NCI-H1092 (cell line): ENCODE measurements at regions not wholly inside any gene's neighbourhood (a gene's known extent, or its start where the extent isn't known, plus 50 kb on each side); places are given as distances from the start of the nearest gene placed in this dataset.
"Not testable (repeated sequence)": the region's sequence is repeated elsewhere in the genome, so short reads cannot be mapped to it uniquely, and the experiment has no call there.

Experiments
- DNase-seq: peaks from one replicate; lab custom pipeline; 2025; lab: John Stamatoyannopoulos, UW

- DNase-seq: no peak
These were observed 240.6 kb upstream of the SGCG start for GRCh38 chr13:22940090-22940710.

DNA sequence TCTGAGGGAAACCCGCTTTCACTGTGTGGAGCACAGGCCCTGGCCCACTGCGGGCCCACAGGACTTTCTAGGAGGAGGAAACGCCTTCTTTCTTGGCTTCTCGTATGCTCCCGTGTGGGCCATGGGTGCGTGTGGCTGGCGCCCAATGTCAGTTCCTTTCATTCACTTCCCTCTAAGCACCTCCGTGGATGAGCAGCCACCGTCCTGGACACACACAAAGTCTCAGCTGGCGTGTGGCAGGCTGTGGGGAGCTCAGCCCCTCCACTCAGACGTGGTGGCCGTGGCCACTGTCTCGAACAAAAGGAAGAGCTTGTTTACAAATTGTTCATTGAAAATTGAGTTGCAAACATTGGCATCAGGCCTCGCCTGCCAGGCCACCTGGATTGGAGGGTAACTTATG, 240.0 kb upstream of the SGCG start:
- DNase-seq: no peak

GRCh38 chr13:22941495-22941894, 239.3 kb upstream of the SGCG start:
- DNase-seq: not testable (repeated sequence)

- DNase-seq: not testable (repeated sequence)
These were observed 237.9 kb upstream of the SGCG start for GRCh38 chr13:22942831-22943230.

DNA sequence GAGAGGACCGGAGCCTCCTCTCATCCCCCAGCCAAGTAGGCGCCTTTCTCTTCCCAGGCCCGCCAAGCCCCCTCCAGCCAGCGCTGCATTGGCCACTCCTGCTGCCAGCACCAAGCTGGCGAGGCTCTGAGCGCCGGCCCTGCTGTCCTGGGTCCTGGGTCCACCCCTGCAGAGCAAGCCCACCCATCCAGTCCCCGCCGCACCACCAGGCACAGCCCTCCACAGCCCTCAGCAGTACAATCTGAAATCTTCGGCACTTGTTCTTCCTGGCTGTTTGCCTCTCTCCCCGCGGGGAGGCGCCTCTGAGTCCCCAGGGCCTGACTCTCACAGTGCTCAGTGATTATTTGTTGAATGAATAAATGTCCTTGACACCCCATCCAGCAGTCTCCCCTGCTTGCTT, 236.4 kb upstream of the SGCG start:
- no peak for DNase-seq

DNA sequence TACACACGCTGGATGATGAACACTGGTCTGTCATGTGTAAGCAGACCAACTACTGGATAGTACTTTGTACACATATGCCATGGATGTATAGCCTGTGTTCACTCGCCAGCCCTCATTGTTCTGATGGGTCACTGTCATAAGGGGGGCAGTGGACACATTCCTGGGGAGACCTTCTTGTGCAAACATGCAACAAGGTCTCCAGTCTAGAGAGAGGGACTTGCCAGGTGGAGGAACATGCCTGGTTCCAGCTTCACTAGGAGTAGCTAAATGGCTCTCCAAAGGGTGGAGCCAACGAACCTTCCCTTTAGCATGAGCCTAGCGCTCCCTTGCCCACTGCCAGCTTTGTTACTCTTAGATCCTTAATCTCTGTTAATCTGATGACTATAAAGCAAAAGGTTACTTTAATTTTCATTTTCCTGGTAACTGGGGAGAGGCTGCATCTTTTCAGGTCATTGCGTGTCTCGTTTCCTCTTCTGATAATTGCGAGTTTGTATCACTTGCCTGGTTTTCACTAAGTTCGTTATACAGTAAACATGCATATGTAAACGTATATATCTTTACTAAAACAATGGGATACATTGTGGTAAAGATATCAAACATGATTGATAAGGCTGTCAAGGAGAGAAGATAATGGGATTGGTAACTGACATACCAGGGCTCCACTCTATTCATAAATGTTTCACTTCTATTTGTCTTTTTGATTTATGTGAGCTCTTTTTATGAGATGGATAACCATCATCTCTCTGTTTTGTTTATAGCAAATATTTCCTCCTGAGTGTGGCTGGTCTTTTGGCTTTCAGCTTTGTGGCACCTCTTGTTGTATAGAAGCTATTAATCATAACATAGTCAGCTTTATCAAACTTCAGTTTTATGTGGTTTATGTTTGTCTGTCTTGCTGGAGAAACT, 235.2 kb upstream of the SGCG start:
- DNase-seq: no peak

GRCh38 chr13:22948421-22948820, 232.4 kb upstream of the SGCG start:
- no peak for DNase-seq

GRCh38 chr13:22952018-22952417, 228.8 kb upstream of the SGCG start:
- not testable (repeated sequence) for DNase-seq

DNA sequence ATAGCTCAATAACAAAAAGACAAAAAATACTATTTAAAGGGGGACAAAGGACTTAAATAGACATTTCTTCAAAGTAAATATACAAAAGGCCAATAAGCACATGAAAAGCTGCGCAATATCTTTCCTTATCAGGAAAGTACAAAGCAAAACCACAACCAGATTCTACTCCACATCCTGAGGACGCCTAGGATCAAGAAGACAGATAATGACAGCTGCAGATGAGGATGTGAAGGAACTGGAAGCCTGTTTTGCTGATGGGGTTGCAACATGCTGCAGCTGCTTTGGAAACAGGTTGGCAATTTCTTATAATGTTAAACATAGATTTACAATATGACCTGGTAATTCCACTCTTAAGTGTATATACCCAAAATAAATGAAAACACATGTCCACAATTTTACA, 225.6 kb upstream of the SGCG start:
- DNase-seq: not testable (repeated sequence)

- not testable (repeated sequence) for DNase-seq
These were observed 224.2 kb upstream of the SGCG start for GRCh38 chr13:22956456-22957115.

DNA sequence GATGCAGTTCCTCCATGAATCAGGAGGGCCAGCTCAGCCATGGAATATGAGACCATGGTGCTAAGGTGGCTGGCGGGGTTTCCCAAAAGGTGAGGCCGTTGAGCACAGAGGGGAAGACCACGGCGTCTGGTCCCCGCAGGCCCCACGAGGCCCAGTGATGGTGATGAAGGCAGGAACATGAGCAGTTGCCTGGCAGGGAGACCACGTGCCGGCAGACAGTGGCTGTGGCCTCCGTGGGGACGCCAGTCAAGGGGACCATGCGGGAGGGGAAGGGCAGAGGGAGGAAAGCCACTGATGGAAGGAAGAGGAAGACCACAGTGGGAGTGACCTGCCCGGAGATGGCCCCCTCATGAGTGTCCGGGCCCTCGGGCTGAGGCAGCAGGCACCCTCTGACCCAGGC, 220.9 kb upstream of the SGCG start:
- DNase-seq: not testable (repeated sequence)

DNA sequence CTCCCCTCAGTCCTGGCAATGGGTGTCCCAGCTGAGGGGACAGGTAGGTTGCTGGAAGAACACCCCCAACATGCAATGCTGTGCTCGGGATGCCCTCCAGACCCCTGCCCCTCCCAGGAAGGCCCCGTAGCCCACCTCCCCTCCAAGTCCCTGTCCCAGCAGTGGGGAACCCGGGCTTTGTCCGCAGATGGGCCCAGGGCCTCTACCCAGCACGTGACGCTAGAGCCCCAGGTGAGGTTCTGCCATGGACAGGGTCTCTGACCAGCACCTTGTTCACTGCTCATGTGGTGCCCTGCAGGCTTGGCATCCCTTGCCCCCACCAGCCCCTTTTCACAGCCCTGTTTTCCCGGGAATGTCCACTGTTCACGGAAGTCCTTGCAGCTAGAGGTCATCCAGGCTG, 220.0 kb upstream of the SGCG start:
- no peak for DNase-seq

DNA sequence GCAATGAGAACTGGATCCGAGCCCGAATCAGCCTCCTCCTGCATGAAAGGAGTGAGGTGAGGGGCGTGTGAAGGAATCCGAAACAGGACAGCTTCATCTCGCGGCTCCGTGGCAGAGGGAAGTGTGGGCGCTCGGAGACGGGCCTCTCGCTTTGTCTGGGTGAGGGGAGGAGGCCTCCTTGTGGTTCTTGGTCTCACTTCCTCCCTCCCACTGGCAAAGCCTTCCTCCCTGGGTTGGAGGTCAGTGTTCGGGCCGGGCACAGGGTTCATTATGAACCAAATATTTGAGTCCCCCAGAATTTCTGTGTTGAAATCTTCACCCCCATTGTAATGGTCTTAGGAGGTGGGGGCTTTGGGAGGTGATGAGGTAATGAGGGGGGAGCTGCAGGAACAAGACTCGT, 219.4 kb upstream of the SGCG start:
- not testable (repeated sequence) for DNase-seq

DNA sequence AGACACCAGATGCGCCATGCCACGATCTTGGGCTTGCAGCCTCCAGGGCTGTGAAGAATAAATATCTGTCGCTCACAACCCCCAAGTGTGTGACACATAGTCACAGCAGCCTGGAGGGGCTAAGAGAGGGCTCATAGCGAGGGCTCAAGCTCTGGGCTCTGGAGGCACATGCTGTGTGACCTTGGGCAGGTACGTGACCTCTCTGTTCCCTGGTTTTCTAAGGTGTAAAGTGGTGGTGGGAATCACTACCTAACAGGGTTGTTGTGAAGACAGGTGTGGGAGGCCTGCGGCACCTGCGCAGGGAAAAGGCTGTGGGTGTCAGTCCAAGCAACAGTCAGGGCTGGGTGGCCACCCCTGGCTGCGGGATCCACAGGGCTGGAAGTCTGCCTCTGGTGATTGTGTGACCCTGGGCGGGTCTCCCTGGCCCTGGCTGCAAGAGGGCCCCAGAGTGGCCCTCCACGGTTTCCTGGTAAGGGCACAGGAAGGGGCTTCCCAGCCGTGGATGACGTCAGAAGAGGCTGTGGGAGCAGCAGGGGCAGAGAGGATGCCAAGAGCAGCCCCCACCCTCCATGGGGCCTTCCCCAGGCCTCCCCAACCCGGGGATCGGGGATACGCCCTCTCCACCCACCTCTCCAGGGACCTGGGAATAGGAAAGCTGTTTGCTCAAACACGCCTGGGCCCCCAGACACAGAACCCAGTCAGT, 218.8 kb upstream of the SGCG start:
- DNase-seq: no peak

DNA sequence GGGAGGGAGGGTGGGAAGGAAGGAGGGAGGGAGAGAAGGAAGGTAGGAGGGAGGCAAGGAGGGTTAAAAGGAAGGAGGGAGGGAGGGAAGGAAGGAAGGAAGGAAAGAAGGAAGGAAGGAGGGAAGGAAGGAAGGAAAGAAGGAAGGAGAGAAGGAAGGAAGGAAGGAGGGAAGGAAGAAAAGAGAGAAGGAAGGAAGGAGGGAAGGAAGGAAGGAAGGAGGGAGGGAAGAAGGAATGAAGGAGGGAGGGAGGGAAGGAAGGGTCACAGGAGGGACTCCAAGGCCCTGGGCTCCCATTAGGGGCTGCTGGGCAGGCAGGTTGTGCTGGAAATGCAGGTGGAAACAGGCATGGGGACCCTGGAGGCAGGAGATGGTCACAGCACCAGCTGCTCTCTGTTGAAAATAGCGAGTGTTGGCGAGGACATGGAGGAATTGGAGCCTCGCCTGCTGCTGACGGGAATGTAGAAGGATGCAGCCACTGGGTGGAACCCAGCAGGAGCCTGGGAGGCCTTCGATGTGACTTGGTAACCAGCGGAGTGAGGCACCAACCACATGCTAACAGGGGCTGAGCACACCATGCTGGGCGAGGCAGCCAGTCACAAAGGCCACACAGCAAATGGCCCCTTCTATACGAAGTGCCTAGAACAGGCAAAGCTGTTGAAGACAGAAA, 217.3 kb upstream of the SGCG start:
- not testable (repeated sequence) for DNase-seq

GRCh38 chr13:22964245-22964966, 216.4 kb upstream of the SGCG start:
- DNase-seq: no peak

GRCh38 chr13:22965011-22965857, 215.5 kb upstream of the SGCG start:
- DNase-seq: not testable (repeated sequence)

DNA sequence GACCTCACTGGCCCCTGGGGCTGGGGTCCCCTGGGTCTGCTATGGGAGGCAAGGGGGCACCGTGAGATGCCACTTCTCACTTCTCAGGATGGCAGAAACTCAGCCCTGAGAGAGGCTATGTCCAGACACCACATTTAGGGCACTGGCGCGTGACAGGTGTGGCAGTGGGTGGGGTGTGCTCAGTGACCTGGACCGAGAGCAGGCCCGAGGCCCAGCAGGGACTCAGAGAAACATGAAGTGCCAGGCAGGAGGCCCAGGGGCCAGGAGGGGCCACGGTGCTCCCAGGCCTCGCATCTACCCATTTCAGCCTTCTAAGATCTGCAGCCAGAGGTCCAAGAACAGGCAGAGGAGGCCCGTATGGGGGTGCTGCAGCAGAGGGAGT, 214.9 kb upstream of the SGCG start:
- DNase-seq: not testable (repeated sequence)

- DNase-seq: not testable (repeated sequence)
These were observed 214.0 kb upstream of the SGCG start for GRCh38 chr13:22966753-22967152.

DNA sequence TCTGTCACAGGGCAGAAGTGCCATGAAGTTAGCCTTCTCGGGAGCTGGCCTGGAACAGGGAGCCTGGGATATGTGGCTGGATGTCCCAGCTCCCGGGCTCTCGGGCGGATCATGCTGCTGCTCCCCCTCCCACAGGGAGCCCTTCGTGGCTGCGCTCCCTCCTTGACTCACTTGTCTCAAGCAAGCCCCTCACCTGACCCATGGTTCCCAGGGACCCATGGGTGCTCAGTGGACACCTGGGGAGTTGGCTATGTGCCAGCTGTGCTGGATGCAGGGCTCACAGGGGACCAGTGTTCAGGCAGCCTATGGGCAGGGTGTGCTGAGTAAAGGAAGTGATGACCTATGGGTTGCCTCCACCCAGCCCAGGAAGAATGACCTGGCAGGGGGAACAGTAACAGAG, 213.1 kb upstream of the SGCG start:
- no peak for DNase-seq
